ENCODE measurements at regions not wholly inside any gene's neighbourhood (a gene's known extent, or its start where the extent isn't known, plus 50 kb on each side); places are given as distances from the start of the nearest gene placed in this dataset.

DNA sequence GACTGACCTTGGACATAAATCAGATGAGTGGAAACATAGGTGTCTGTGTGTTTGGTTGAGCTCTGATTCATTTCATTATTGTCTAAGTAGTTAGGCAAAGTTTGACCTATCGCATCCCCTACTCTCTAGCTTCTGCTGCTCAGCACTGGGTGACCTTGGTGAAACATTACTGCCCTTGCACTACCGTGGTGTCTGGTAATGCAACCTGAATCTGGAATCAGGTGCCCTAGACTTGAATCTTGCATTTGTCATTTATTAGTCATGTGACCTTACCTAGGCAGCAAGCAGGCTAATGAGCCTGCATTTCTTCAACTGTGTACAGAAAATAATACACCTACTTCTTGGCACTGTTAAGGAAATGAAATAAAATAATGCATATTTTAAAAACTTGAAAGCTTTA, 242.3 kb upstream of the BLID start:
- ChIA-PET CTCF (ENCODE audit: partially characterized antibody) (interaction anchor here (0.9 to 1.4 kb wide), 3 partner anchors 12 to 148 kb away, joined by 3 to 4 read pairs (median 3); no protein-coding TSS in a partner anchor), POLR2A (ENCODE audit: partially characterized antibody) (no interaction called here)
- H3K56ac ChIP-seq (replicated peaks; ENCODE audit: insufficient read length, low read depth, low read length), result no peak overlapping the region
- H2BK15ac ChIP-seq (ENCODE audit: low read length), result no peak overlapping the region
- no peaks in the 10 kb centered on the region for H3K27me3 ChIP-seq (replicated peaks in 1 of 4; ENCODE audit: control insufficient read depth in 3 of 4, extremely low read depth in 1 of 4, insufficient read depth in 3 of 4, low read length in 3 of 4)
- H3K23ac ChIP-seq (ENCODE audit: insufficient read length), result no peak overlapping the region
- no peaks in the 10 kb centered on the region for H4K20me1 ChIP-seq (replicated peaks in 1 of 2; ENCODE audit: control insufficient read depth in 1 of 2, insufficient read depth in 2 of 2, low read length in 2 of 2)
- WGBS, 2 experiments (ENCODE audit: extremely low coverage in 1 of 2, insufficient coverage in 1 of 2, insufficient read length in 1 of 2, insufficient replicate concordance in 2 of 2, low coverage in 1 of 2, low lambda C conversion rate in 2 of 2, missing lambda C conversion rate in 1 of 2), result 91% methylated on average over 2 of the region's 2 CpGs; no CpG with 5 or more reads in 1 of the 2 experiments
- H3K79me2 ChIP-seq (ENCODE audit: control insufficient read depth in 1 of 2, insufficient read depth in 2 of 2, low read length in 2 of 2), result no peaks in the 10 kb centered on the region
- peaks cover 0 to 3% (median 0%) of the 10 kb centered on the region in 4 experiments; a peak in 1 of 7 replicates for H3K4me1 ChIP-seq (replicated peaks in 1 of 4; ENCODE audit: control insufficient read depth in 3 of 4, insufficient read depth in 4 of 4, low read length in 3 of 4)
- no peak overlapping the region for H3K27ac ChIP-seq (ENCODE audit: low read depth, low read length)
- H3K23me2 ChIP-seq (ENCODE audit: low read depth, low read length), result no peaks in the 10 kb centered on the region
- no peak overlapping the region for H2BK20ac ChIP-seq (ENCODE audit: low read length)
- H3K4ac ChIP-seq (replicated peaks; ENCODE audit: insufficient read length, low read depth, low read length), result no peak overlapping the region
- H3K36me3 ChIP-seq (ENCODE audit: control insufficient read depth in 2 of 4, insufficient read depth in 4 of 4, low read length in 3 of 4), result no peaks in the 10 kb centered on the region
- no peak for FAIRE-seq
- no peak overlapping the region for H2AFZ ChIP-seq (ENCODE audit: low read length)
- no peaks in the 10 kb centered on the region for H3K9me3 ChIP-seq (ENCODE audit: insufficient read depth in 2 of 2, low read depth in 1 of 2, low read length in 1 of 2)
- no peak overlapping the region for H2BK120ac ChIP-seq (replicated peaks; ENCODE audit: low read depth, low read length)
- no peak overlapping the region for H3K4me3 ChIP-seq (ENCODE audit: extremely low read depth in 1 of 4, insufficient read depth in 2 of 4, low read depth in 3 of 4, low read length in 4 of 4)
- no peak overlapping the region for H3K14ac ChIP-seq (ENCODE audit: insufficient read length)
- H2AK5ac ChIP-seq (ENCODE audit: low read depth, low read length), result no peak overlapping the region
- no peaks in the 10 kb centered on the region for H3K79me1 ChIP-seq (ENCODE audit: low read depth, low read length)
- H3K18ac ChIP-seq (ENCODE audit: extremely low read depth, low read length), result no peak overlapping the region
- H2BK12ac ChIP-seq (ENCODE audit: low read depth, low read length), result no peak overlapping the region
- H4K5ac ChIP-seq (ENCODE audit: insufficient read length, low read depth, low read length), result no peak overlapping the region
- H4K91ac ChIP-seq (replicated peaks; ENCODE audit: insufficient read length, low read length), result no peak overlapping the region
- H3K9ac ChIP-seq (replicated peaks in 1 of 4; ENCODE audit: extremely low read depth in 1 of 4, low read depth in 3 of 4, low read length in 3 of 4), result no peak overlapping the region
- DNase-seq (ENCODE audit: low read depth in 1 of 2, low spot score in 2 of 2), result no peak
- H2BK5ac ChIP-seq (ENCODE audit: low read depth, low read length), result no peak overlapping the region
- H4K8ac ChIP-seq (ENCODE audit: extremely low read depth, insufficient read depth, low read length), result no peak overlapping the region
- H3K4me2 ChIP-seq (ENCODE audit: insufficient read depth in 1 of 2, low read depth in 2 of 2, low read length in 2 of 2), result no peak overlapping the region
- TF ChIP-seq KDM1A (IDR thresholded peaks at IDR 0.05; ENCODE audit: borderline replicate concordance, low read length), result no peak
- no peak for TF ChIP-seq JUN (IDR thresholded peaks at IDR 0.05; ENCODE audit: low read depth, low read length)
- no peak for TF ChIP-seq CREB1 (IDR thresholded peaks at IDR 0.05)
- TF ChIP-seq JUND (IDR thresholded peaks at IDR 0.05; ENCODE audit: low read length), result no peak
- no peak for TF ChIP-seq KDM4A (IDR thresholded peaks at IDR 0.05; ENCODE audit: low read depth, low read length, severe bottlenecking)
- TF ChIP-seq EZH2 (IDR thresholded peaks at IDR 0.05; ENCODE audit: low read depth, low read length, severe bottlenecking), result no peak
- no peak for TF ChIP-seq EGR1 (IDR thresholded peaks at IDR 0.05; ENCODE audit: borderline replicate concordance, low read depth, low read length)
- TF ChIP-seq, protein P1, sequence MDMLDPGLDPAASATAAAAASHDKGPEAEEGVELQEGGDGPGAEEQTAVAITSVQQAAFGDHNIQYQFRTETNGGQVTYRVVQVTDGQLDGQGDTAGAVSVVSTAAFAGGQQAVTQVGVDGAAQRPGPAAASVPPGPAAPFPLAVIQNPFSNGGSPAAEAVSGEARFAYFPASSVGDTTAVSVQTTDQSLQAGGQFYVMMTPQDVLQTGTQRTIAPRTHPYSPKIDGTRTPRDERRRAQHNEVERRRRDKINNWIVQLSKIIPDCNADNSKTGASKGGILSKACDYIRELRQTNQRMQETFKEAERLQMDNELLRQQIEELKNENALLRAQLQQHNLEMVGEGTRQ (IDR thresholded peaks at IDR 0.05; ENCODE audit: low read length), result no peak
- TF ChIP-seq KDM5A (IDR thresholded peaks at IDR 0.05; ENCODE audit: low read length), result no peak
- TF ChIP-seq RXRA (IDR thresholded peaks at IDR 0.05; ENCODE audit: insufficient read depth, low read depth, low read length), result no peak
- TF ChIP-seq HDAC2 (IDR thresholded peaks at IDR 0.05; ENCODE audit: borderline replicate concordance in 1 of 2, low read depth in 2 of 2, low read length in 2 of 2), result no peak
- TF ChIP-seq, protein P2, sequence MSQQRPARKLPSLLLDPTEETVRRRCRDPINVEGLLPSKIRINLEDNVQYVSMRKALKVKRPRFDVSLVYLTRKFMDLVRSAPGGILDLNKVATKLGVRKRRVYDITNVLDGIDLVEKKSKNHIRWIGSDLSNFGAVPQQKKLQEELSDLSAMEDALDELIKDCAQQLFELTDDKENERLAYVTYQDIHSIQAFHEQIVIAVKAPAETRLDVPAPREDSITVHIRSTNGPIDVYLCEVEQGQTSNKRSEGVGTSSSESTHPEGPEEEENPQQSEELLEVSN (IDR thresholded peaks at IDR 0.05), result no peak
- TF ChIP-seq POLR2A (IDR thresholded peaks at IDR 0.05; ENCODE audit: control extremely low read depth in 1 of 2, low read depth in 2 of 2, low read length in 2 of 2), result no peak

All from H1 (cell line).